Panc1 (cell line): ENCODE measurements at regions not wholly inside any gene's neighbourhood (a gene's known extent, or its start where the extent isn't known, plus 50 kb on each side); places are given as distances from the start of the nearest gene placed in this dataset.

ENCODE experiments used
- CTCF ChIP-seq: fragments of 450-650 bp; IDR thresholded peaks from 2 replicates; pipeline ENCODE4 v1.5.1; 2017; ENCODE audit warnings: mild to moderate bottlenecking
- POLR2AphosphoS5 ChIP-seq: IDR thresholded peaks from 2 replicates; pipeline ENCODE4 v1.6.1; 2012; ENCODE audit warnings: mild to moderate bottlenecking, low read depth, low read length, moderate library complexity
- REST ChIP-seq, 2 experiments: IDR thresholded peaks; 2 replicates each; pipeline ENCODE4 v1.6.1; 2011 to 2012; ENCODE audit warnings: low read depth in 2 of 2, control low read depth in 1 of 2, low read length in 1 of 2, mild to moderate bottlenecking in 1 of 2, moderate library complexity in 1 of 2; ENCODE audit not compliant: insufficient read depth in 1 of 2
- SIN3A ChIP-seq: IDR thresholded peaks from 2 replicates; pipeline ENCODE4 v1.6.1; 2012; ENCODE audit warnings: low read depth, mild to moderate bottlenecking, low read length, moderate library complexity, borderline replicate concordance; ENCODE audit not compliant: insufficient read depth
- TCF7L2 ChIP-seq: IDR thresholded peaks from 2 replicates; pipeline ENCODE4 v1.6.1; 2011; ENCODE audit warnings: mild to moderate bottlenecking, low read depth, low read length, inconsistent platforms

GRCh38 chr12:130086248-130086647 lies 76.0 kb upstream of the FZD10 start:
- TF ChIP-seq CTCF (no peak), TCF7L2 (no peak), POLR2AphosphoS5 (no peak), SIN3A (no peak), REST (IDR thresholded peaks at IDR 0.05; ENCODE audit: insufficient read depth in 1 of 2, low read depth in 2 of 2, low read length in 1 of 2) (no peak)
